GM19395 (cell line): ENCODE measurements at regions not wholly inside any gene's neighbourhood (a gene's known extent, or its start where the extent isn't known, plus 50 kb on each side); places are given as distances from the start of the nearest gene placed in this dataset.

Experiments used
- ATAC-seq: cut with Tn5 transposase; IDR thresholded peaks from one replicate; pipeline ENCODE4 v1.9.1; 2021; ENCODE audit warnings: mild to moderate bottlenecking, moderate library complexity; ENCODE audit not compliant: unreplicated experiment

DNA sequence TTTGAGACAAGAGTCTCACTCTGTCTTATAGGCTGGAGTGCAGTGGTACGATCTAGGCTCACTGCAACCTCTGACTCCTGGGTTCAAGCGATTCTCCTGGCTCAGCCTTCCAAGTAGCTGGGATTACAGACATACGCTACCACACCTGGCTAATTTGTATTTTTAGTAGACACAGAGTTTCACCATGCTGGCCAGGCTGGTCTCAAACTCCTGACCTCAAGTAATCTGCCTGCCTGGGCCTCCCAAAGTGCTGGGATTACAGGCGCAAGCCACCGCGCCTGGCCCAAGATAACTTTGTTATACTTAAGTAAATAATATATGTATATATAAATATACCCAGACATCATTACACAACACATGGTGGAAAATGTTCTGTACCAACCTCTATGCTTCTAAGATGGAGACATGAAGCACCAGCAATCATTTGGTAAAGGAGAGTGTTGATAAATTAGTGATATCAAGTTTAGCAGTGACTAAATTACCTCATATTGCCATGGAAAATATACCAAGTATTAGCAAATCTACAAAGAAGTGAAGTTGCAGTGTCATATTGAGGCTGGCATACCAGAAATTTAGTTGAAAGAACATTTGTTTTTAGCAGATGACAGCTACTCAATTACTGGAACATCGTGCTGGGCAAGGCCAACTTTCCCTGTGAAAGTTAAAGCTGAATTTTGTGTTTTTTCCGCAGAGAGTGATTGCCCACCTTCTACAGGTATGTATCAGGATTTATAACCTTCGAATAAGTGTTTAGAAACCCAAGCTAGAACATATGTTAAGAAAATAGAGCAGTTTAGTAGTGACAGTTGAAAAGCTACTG, 177.7 kb downstream of the MYCN start:
- ATAC-seq: no peak

DNA sequence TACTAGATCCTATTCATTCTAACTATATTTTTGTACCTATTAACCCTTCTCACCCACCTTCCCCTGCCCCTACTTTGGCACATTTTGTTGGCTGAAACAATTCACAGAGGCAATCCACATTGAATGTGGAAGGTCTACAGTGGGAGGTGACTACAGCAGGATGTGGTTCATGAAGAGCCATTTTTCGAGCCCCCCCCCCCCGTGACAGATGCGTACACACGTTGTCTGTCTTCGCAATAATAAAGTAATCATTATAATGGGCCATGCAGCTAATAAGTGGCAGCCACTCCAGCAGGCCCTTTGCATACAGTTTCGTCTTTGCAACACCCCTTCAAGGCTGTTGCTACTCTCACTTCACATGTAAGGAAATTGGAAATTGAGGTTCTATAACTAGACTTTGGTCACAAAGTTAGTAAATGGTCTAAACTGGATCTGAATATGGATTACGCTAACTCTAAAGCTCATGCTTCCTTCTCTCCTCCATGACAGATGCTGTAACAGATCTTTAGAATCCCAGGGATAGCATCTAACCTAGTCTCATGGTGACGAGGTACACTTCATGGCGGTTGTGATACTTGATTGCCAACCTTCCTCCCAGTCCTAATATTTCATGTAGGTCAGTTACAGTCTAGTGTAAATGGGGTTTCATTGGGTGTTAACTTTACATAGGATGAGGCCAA, 176.8 kb downstream of the MYCN start:
- no peak for ATAC-seq

DNA sequence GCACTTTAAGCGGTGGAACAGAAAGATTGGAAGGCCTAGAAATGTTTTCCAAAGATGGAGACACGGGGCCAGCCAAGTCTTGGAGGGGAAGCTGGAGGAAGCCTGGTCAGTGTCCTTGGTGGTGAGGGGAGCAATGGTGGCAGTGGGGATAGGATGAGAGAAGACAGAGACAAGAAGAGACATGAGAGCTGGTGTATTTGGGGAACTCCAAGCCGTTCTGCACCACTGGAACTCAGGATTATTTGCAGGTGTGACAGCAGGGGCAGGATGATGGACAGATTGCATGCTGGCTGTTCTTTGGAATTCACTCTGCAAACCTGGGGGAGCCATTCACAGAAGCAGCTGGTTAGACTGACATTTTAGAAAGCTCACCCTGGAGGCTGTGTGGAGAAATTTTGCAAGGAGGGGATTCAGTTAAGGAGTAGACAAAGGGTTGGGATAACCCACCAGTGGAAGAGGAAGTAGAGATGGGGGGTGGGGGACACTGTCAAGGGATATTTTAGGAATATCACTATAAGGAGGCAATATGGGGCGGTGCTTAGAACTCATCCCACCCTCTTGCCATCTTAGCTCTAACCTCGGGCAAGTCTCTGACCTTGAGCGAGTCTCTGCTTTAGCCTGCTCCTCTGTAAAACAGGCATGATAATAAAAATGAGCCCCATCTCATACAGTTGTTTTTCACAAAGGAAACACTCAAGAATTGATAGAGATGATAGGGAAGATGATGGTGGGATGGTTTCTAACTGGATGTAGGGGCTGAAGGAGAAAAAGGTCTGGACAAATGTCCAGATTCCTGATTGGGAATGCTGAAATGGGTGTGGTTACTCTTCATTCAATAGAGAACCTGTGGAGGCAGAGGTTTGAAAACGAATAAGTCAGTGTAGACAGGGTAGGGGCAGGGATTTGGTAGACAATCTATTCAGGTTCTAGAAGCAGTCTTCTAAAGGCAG, 175.8 kb downstream of the MYCN start:
- no peak for ATAC-seq

DNA sequence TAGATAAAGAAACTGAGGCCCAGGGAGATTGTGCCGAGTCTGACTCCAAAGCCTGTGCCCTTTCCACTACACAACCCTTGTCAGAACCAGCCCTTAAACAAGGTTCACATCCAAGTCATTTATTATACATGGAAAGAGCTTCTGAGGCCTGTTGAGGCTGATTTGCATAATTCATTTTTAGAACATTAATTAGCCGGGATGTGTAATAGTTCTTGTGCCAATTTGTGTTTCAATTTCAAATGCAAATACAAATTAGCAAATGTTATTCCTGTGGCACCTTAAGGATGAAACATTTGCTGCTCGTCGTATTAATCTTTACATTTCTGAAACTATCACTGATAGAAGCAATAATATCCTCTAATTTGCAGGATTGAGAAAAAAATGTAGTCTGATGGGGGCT, 174.9 kb downstream of the MYCN start:
- ATAC-seq: no peak

DNA sequence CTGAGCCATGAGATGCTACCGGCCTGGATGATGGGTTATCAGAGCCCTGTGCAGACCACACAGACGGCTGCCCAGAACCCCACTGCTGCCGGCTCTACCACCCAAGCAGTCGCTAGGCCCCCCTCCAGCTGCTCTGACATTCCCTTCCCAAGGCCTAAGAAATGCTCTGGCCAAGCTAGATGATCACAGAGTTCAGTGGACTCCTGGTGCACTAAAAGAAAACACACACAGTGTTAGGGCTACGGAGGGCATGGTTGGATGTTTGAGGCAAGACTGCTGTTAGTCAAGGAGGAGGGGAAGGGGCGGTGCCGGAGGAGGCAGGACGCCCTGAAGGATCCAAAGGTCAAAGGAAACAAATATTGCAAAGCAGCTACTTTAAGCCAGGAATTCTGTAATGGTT, 174.5 kb downstream of the MYCN start:
- no peak for ATAC-seq

DNA sequence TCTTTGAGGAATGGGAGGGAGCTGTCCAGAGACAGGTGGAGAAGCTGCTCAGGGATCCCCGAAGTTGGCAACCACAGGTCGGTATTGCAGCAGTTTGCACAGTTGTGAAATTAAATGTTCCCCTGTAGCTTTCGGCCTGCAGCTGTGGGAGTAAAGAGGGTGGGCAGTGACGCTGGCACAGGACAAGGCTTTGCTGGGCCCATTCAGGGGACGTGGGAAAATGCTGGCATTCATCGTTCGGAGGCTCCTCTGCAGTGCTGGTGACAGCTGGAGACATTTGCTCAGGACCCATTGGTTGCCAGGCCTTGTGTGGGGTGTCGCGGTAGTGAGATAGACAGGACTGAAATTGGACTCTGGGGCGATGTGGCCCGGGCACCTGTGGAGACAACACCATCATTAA, 173.7 kb downstream of the MYCN start:
- no peak for ATAC-seq

DNA sequence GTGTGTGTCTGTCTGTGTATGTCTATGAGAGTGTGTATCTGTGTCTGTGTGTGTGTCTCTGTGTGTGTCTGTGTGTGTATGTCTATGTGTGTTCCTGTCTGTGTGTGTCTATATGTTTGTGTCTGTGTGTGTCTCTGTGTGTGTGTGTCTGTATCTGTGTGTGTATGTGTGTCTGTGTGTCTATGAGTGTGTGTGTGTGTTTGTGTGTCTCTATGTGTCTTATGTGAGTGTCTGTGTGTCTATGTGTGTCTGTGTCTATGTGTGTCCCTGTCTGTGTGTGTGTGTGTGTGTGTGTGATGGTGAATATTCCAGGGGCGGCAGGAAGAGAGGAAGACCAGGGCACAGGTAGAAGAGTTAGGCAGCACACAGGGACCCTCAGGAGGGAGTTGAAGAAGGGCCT, 173.2 kb downstream of the MYCN start:
- no peak for ATAC-seq

DNA sequence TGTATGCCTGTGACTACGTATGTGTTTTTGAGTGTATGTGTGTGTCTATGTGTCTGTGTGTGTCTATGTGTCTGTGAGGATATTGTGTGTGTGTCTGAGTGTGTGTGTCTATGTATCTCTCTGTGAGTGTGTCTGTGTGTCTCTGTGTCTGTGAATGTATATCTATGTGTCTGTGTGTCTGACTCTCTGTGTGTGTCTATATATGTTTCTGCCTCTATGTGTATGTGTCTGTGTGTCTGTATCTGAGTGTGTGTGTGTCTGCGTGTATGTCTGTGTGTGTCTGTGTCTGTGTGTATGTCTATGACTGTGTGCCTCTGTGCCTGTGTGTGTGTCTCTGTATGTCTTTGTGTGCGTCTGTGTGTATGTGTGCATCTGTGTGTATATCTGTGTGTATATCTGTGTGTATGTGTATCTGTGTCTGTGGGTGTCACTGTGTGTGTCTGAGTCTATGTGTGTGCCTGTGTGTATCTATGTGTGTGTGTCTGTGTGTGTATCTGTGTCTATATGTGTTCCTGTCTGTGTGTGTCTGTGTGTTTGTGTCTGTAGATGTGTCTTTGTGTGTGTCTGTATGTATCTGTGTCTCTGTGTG, 172.7 kb downstream of the MYCN start:
- no peak for ATAC-seq

DNA sequence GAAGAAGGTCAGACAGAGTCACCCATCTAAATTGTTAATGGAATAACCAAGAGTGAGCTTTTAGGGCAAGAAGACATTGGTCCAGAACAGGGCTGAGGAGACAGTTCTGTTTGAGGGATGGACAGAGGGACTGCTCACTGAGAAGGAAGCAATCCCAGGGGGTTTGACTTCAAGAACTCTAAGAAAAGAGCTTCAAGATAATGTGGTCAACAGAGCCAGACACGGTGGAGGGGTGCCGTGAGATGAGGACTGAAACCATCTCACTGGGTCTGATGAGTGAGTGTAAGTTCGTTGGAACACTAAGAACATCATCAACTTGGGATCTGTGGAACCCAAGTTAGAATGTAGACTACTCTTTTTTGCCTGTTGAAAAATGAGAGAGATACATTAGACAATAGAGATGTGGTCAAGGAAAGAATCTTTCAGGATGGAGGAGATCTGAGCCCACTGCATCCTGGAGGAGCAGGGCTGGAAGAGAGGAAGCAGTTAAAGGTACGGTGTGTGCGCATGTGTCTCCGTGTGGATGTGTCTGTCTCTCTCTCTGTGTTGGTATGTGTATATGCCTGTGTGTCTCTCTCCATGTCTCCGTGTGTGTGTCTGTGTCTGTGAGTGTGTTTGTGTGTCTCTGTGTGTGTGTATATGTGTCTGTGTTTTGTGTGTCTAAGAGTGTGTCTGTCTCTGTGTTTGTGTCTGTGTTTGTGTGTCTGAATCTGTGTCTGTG, 172.1 kb downstream of the MYCN start:
- no peak for ATAC-seq

DNA sequence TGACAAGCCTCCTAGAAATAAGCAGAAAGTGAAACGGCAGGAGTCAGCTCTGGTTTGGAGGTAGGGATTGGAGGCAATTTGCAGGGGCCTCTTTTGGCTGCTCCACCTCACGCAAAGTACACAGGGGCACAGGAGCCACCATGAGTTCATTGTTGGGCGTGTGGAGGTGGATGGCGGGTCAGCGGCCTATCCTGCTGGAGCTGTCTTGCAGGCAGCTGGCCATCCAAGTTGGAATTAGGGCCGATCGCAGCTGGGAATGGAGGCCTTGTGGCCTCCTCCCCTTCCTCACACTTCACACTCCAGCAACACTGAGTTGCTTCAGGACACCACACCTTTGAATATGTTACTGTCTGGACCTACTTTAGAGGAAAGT, 171.5 kb downstream of the MYCN start:
- no peak for ATAC-seq

DNA sequence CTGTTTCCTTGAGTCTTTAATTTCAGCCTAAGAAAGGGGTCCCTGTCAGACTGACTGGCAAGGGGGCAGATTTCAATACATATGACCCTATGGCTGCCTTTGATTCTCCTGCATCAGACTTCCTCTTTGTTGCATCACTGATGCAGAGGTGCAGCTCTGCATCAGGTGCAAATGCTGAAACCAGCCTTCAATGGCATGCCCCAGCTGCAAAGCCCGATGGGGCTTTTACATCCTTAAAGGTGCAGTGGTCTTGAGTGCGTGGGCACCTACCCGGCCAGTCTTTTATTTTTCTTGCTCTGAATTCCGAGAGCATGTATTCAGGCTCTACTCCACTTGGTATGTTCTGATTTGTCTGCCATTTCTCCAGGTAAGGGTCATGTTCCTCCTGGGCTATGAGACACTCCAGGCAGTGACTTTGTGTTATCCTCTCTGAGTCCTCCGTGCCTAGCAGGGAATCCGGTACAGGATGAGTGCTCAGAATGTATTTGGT, 169.5 kb downstream of the MYCN start:
- no peak for ATAC-seq

DNA sequence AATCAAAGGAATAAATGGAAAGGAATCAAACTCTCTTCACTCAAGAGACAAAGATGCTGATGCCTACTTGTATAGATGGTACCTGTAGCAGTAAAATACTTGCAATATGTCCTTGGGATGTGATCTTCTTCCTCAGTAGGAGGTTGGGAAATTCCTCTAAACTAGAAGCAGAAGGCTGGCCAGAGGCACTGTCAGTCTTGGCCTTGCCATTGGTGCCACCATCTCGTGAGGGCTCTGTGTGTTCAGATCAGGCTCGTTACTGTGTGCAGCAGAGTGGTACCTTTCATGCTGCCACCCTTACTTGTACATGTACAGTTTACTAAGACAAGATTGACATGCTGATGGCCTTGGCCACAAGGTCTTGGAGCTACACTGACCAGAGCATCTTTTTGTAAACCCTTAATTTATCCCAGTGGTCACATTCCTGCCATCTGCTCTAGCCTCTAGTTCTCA, 169.0 kb downstream of the MYCN start:
- no peak for ATAC-seq

DNA sequence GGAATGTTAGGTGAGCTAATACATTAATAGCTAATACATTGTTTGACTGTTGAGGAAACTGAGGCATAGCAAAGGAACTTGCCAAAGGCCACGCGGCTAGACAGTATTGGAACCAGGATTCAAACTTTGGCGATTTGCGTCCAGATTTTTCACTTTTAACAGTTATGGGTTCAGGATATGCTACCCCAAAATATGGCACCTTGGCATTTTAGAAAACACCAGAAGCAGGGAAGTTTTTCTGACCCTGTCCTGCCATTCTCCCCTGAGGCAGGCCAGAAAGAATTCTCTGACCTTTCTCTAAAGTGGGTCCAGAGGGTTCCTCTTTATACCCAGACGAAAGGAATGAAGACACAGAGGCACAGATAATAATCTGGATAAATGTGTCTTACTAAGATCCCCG, 166.9 kb downstream of the MYCN start:
- ATAC-seq: no peak

DNA sequence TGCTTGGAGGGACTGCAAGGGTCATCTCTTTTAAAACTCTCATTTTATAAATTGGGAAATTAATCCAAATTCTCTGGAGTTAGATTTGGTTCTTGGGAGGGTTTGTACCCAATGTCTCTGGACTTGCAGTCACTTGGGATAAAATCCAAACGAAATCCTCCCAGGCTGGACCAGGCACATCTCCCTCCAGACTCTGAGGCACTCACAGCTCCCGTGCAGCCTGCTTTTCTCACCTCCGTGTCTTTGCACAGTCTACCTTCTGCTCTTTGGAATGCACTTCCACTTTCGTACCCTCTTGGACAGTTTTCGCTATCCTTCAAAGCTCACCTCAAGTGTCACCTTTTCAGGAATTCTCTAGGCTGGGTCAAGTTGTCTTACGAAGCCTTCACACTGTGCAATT, 166.3 kb downstream of the MYCN start:
- no peak for ATAC-seq

DNA sequence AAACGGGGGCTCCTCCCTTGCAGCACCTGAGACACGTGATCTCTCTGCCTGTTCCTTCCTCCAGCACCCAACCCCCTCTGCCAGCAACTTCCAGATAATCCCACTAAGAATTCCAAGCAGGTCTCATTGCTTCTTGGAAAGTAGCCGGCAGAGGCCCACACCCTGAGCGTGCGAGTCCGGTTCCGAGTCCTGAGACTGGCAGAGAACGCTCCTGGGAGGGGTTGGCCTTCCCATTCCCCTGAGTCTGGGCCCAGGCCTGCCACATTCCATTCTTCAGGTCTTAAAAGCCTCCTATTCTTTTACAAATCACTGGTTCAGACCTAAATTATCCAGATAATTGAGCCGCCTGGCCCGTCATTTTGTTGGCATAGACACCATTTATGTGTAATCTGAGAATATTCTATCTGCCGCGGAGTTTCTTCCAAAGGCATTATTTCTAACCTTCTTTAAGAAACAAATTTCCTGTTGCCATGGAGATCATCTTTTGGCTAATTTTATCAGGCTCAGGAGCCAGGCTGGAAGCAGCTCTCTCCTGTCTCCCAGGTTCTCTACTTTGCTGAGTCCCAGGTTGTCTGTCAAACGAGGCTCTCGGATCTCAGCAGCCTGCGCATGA, 165.4 kb downstream of the MYCN start:
- no peak for ATAC-seq

DNA sequence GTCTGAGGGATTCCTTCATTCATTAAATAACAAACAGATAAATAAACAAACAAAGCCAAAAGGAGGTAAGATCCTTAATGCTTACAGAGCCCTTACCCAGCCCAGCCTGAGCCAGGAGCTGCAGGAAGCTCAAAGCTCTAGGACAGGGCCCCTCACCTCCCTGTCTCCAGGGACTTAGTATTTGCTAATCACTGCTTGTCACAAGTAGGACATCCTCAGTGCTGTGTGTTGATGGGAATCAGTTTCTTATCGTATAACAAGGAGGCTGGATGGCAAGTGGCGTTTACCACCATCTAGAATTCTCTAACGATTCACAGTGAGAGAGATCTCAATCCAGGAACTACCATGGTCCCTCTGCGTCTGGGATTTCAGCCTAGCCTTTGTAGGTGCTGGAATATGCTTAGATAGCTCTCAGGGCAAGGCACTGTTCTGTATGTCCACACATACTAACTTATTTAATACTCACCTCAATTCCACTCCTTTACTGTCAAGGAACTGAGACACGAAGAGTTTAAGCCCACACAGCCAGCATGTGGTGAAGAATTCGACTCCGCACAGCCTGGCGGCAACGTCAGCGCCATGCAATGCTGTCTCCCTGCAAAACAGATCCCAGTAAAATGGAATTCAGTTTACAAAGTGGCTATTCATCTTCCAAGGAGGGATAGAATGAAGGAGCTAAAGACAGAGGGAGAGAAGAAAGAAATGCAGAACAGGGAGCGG, 164.8 kb downstream of the MYCN start:
- ATAC-seq: no peak

DNA sequence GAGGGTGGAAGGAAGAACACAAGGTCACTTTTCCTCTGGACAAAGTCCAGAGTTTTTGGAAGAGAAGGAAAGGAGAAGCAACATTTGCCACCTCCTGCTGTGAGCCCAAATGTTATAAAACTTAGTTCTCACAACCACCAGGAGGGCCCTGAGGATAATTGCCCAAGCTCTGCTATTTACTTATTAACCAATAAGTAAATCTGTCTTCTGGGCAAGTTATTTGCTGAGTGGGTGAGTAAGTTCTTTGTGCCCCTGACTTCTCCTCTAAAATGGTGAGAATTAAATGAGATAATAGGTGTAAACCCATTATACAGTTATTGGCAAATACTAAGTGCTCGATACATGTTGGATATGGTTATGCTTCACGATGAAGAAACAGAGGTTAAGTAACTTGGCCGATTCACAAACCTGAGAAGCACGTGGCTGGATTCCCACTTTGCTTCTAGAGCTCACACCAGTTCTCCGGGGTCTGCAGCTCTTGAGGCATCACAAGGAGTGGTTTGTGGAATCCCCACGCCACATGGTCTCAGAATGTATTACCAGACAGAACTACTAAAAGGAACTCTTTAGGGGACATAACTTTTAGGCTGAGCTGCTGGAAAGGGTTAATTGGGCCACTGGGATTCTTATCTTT, 164.1 kb downstream of the MYCN start:
- ATAC-seq: no peak

DNA sequence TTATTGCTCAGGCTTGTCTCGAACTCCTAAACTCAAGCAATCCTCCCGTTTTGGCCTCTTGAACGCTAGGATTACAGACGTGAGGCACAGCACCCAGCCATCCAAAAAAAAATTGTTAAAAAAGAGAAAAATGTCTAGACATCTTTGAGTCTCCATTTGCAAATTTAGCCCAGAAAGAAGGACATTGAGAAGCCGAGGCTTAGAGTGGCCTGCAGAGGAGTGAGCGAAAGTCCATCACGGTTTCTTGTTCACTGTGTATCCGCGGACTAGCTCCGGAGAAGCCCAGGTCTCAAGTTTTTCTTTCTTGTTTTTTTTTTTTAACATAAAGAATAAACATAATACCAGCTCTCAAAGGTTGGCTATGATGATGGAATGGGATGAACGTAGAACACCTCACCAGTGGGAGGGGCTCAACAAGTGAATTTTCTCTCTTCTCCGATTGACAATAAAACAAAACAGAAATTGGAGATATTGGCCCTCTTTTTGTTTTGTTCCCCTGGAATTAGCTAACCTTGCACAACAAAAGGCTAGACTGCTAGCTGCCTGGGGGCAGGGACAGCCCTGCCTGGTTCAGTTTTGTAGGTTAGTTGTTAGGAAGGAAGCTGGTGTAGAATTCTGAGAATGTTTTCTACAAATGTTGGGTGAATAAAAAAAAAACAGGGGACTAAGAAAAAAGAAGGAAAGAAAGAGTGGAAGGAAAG, 163.4 kb downstream of the MYCN start:
- no peak for ATAC-seq
